Kidney (tissue), 13 donors: ENCODE measurements at regions not wholly inside any gene's neighbourhood (a gene's known extent, or its start where the extent isn't known, plus 50 kb on each side); places are given as distances from the start of the nearest gene placed in this dataset.

Experiments used
- DNase-seq, 5 donors: peaks; one replicate each; pipeline ENCODE4 v3.0.0-alpha.2; 2013 to 2020
- FAIRE-seq: peaks from 2 replicates; lab custom pipeline; 2012; peaks lifted over from hg19 to GRCh38; lab: Jason Lieb, UNC
- H3K27ac ChIP-seq, 2 donors: one replicate each; pipeline ENCODE4 v1.7.0; 2013; ENCODE audit warnings: low read depth in 2 of 2, low read length in 2 of 2, inconsistent platforms in 1 of 2
- H3K27me3 ChIP-seq: one replicate; pipeline ENCODE4 v1.7.1; 2013; ENCODE audit warnings: low read length, inconsistent platforms; ENCODE audit not compliant: control insufficient read depth, insufficient read depth
- H3K36me3 ChIP-seq, 3 donors: one replicate each; pipeline versions ENCODE4 v1.7.0 to v1.7.1; 2013; ENCODE audit warnings: low read length in 3 of 3, control low read depth in 1 of 3, inconsistent platforms in 1 of 3; ENCODE audit not compliant: insufficient read depth in 3 of 3, control insufficient read depth in 2 of 3
- H3K4me1 ChIP-seq, 3 donors: one replicate each; pipeline versions ENCODE4 v1.7.0 to v1.7.1; 2013; ENCODE audit warnings: low read length in 3 of 3, inconsistent platforms in 1 of 3, low read depth in 1 of 3; ENCODE audit not compliant: control insufficient read depth in 2 of 3, insufficient read depth in 2 of 3
- H3K4me3 ChIP-seq, 3 donors: one replicate each; pipeline versions ENCODE4 v1.7.0 to v1.8.1; 2013; ENCODE audit warnings: low read length in 3 of 3, control low read depth in 1 of 3, inconsistent platforms in 1 of 3
- H3K9ac ChIP-seq, 3 donors: one replicate each; pipeline versions ENCODE4 v1.7.0 to v1.7.1; 2013; ENCODE audit warnings: low read length in 3 of 3, control low read depth in 1 of 3, inconsistent platforms in 1 of 3
- H3K9me3 ChIP-seq, 3 donors: one replicate each; pipeline versions ENCODE4 v1.7.0 to v1.7.1; 2013; ENCODE audit warnings: low read length in 3 of 3, control low read depth in 1 of 3, inconsistent platforms in 1 of 3; ENCODE audit not compliant: control insufficient read depth in 2 of 3, insufficient read depth in 1 of 3
- CTCF ChIP-seq: IDR thresholded peaks from 3 replicates; pipeline ENCODE4 v1.5.1; 2012; ENCODE audit warnings: mild to moderate bottlenecking, moderate library complexity, borderline replicate concordance; ENCODE audit not compliant: insufficient read depth; ENCODE audit errors: extremely low read depth
- intact Hi-C: fragments of 100-400 bp; cut with DNase I; formaldehyde crosslinking; loops from one replicate; pipeline ENCODE4 v1.11.1; 2022
- donor health status: control.
- donor health status: control.
- donor health status: control.
- donor health status: control.
- donor health status: control.
- donor health status: DM: yes; HTN: yes; CAD: no.
- donor health status: Normal renal cell carcinoma (clear cell type).

DNA sequence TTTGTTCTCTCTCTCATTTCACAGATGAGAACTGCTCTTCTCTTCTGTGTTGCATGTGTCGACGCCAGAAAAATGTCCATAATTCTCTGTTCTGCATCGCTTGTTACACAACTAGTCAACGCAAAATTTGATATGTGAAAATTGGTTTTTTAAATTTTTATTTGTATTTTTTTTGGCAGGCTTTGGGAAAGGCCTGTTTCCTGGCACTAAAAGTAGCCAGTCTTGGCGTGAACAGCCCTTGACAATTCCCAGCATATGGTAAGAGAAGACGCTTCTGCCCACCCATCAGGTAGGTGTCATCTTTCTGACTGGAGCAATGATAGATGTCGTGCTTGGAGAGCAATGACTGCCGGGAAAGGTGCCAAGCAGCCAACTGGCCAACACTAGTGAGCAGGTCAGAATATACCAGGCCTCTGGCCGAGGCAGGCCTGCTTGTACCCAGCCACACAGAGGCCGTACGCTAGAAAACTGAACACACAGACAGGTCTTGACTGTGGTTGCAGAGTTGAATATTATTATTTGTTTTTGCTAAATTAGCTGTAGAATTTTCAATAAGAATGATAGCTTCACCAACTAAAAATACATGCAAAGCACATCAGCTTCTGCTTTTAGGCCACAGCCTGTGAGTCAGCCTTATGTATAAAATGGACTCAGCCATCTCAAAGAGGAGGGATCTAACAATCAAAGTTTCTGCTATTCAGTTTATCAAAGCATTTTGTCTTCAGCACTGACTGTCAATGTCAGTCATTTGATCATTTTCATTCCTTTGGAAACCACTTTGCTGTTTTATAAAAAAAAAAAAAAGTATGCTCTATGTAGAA, 837.5 kb downstream of the MCTP2 start:
- Histone ChIP-seq H3K9ac (no peak overlapping the region), H3K4me1 (no peaks in the 10 kb centered on the region), H3K27ac (no peak overlapping the region), H3K4me3 (no peak overlapping the region), H3K9me3 (no peaks in the 10 kb centered on the region), H3K36me3 (no peaks in the 10 kb centered on the region), H3K27me3 (no peaks in the 10 kb centered on the region)
- no peak for DNase-seq
- no peak for TF ChIP-seq CTCF
- intact Hi-C loops = no loop called here
- no peak for FAIRE-seq

- FAIRE-seq = no peak
- Histone ChIP-seq H3K27me3 (no peaks in the 10 kb centered on the region), H3K4me3 (no peak overlapping the region), H3K9me3 (no peaks in the 10 kb centered on the region), H3K4me1 (no peaks in the 10 kb centered on the region), H3K27ac (no peak overlapping the region), H3K36me3 (no peaks in the 10 kb centered on the region), H3K9ac (no peak overlapping the region)
- intact Hi-C loops = no loop called here
- TF ChIP-seq CTCF = no peak
- DNase-seq = peak in 2 of 5 donors; percentile 12 to 17
Observed at GRCh38 chr15:95075792-95076677, 844.7 kb downstream of the MCTP2 start.

DNA sequence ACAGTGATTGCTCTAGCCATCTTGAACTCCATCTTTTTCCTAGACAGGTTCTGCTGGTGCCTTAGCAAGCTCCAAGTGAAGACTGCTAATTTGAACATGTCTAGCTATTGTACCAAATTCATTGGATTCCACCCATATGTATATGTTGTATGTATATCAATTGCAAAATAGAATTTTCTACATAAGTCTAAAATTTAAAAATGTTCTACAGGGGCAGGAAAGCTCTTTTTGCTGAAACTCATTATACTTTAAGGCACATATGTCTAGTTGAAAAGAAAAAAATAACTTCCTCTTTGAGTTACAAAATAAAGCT, 845.3 kb downstream of the MCTP2 start:
- no peak for DNase-seq
- intact Hi-C loops = no loop called here
- no peaks in the 10 kb centered on the region for H3K4me1 ChIP-seq
- no peaks in the 10 kb centered on the region for H3K36me3 ChIP-seq
- no peaks in the 10 kb centered on the region for H3K9me3 ChIP-seq
- no peak overlapping the region for H3K9ac ChIP-seq
- H3K27ac ChIP-seq = no peak overlapping the region
- H3K27me3 ChIP-seq = no peaks in the 10 kb centered on the region
- TF ChIP-seq CTCF = no peak
- FAIRE-seq = no peak
- H3K4me3 ChIP-seq = no peak overlapping the region
